HS-5 (cell line): ENCODE measurements at regions not wholly inside any gene's neighbourhood (a gene's known extent, or its start where the extent isn't known, plus 50 kb on each side); places are given as distances from the start of the nearest gene placed in this dataset.
"Not testable (repeated sequence)": the region's sequence is repeated elsewhere in the genome, so short reads cannot be mapped to it uniquely, and the experiment has no call there.

ENCODE experiments used
- DNase-seq: peaks from one replicate; pipeline ENCODE4 v3.0.0-alpha.2; 2012; ENCODE audit warnings: low read depth

- no peak for DNase-seq
Observed at GRCh38 chr10:35896001-35896400, 253.9 kb upstream of the FZD8 start.

GRCh38 chr10:35895331-35895730 is 253.2 kb upstream of the FZD8 start:
- DNase-seq = no peak

- DNase-seq = no peak
Observed at GRCh38 chr10:35892526-35892925, 250.4 kb upstream of the FZD8 start.

GRCh38 chr10:35890676-35891495 is 248.8 kb upstream of the FZD8 start:
- DNase-seq = no peak

GRCh38 chr10:35889971-35890675 is 248.0 kb upstream of the FZD8 start:
- no peak for DNase-seq

- DNase-seq = no peak
Observed at GRCh38 chr10:35889226-35889625, 247.1 kb upstream of the FZD8 start.

- DNase-seq = no peak
Observed at GRCh38 chr10:35888400-35888799, 246.3 kb upstream of the FZD8 start.

GRCh38 chr10:35887685-35888084 is 245.6 kb upstream of the FZD8 start:
- DNase-seq = no peak

GRCh38 chr10:35885076-35885475 is 243.0 kb upstream of the FZD8 start:
- DNase-seq = no peak

GRCh38 chr10:35884657-35885071 is 242.6 kb upstream of the FZD8 start:
- no peak for DNase-seq

- no peak for DNase-seq
Observed at GRCh38 chr10:35882422-35883150, 240.5 kb upstream of the FZD8 start.

GRCh38 chr10:35881320-35881719 is 239.2 kb upstream of the FZD8 start:
- no peak for DNase-seq

- DNase-seq = no peak
Observed at GRCh38 chr10:35876248-35876647, 234.2 kb upstream of the FZD8 start.

GRCh38 chr10:35875016-35875676 is 233.1 kb upstream of the FZD8 start:
- DNase-seq = no peak

GRCh38 chr10:35874311-35875015 is 232.4 kb upstream of the FZD8 start:
- no peak for DNase-seq

GRCh38 chr10:35872671-35873070 is 230.6 kb upstream of the FZD8 start:
- no peak for DNase-seq

GRCh38 chr10:35870665-35871310 is 228.7 kb upstream of the FZD8 start:
- DNase-seq = no peak

- not testable (repeated sequence) for DNase-seq
Observed at GRCh38 chr10:35858676-35859283, 216.7 kb upstream of the FZD8 start.

- DNase-seq = no peak
Observed at GRCh38 chr10:35857860-35858259, 215.8 kb upstream of the FZD8 start.

GRCh38 chr10:35855155-35855947 is 213.3 kb upstream of the FZD8 start:
- DNase-seq = no peak
